GM19438 (cell line): ENCODE measurements at regions not wholly inside any gene's neighbourhood (a gene's known extent, or its start where the extent isn't known, plus 50 kb on each side); places are given as distances from the start of the nearest gene placed in this dataset.

Experiments
- ATAC-seq: cut with Tn5 transposase; IDR thresholded peaks from one replicate; pipeline ENCODE4 v1.9.1; 2021; ENCODE audit warnings: low read depth; ENCODE audit not compliant: unreplicated experiment

GRCh38 chr3:159632851-159633250, 355.8 kb upstream of the IL12A start:
- no peak for ATAC-seq

- ATAC-seq = no peak
Observed at GRCh38 chr3:159634483-159634882, 354.2 kb upstream of the IL12A start.

GRCh38 chr3:159635047-159635641, 353.5 kb upstream of the IL12A start:
- no peak for ATAC-seq

GRCh38 chr3:159637883-159638542, 350.6 kb upstream of the IL12A start:
- no peak for ATAC-seq

- no peak for ATAC-seq
Observed at GRCh38 chr3:159640225-159640624, 348.4 kb upstream of the IL12A start.

GRCh38 chr3:159643406-159643805, 345.2 kb upstream of the IL12A start:
- ATAC-seq = no peak

GRCh38 chr3:159645874-159646273, 342.8 kb upstream of the IL12A start:
- no peak for ATAC-seq

- ATAC-seq = no peak
Observed at GRCh38 chr3:159649951-159650350, 338.7 kb upstream of the IL12A start.

GRCh38 chr3:159650726-159651125, 337.9 kb upstream of the IL12A start:
- no peak for ATAC-seq

GRCh38 chr3:159652452-159652851, 336.2 kb upstream of the IL12A start:
- ATAC-seq = no peak

GRCh38 chr3:159654183-159655134, 334.2 kb upstream of the IL12A start:
- ATAC-seq = no peak

GRCh38 chr3:159655202-159655601, 333.4 kb upstream of the IL12A start:
- no peak for ATAC-seq

- no peak for ATAC-seq
Observed at GRCh38 chr3:159657176-159657575, 331.5 kb upstream of the IL12A start.

GRCh38 chr3:159657629-159658028, 331.0 kb upstream of the IL12A start:
- ATAC-seq = no peak

GRCh38 chr3:159660326-159660725, 328.3 kb upstream of the IL12A start:
- ATAC-seq = no peak

- ATAC-seq = no peak
Observed at GRCh38 chr3:159660901-159661300, 327.7 kb upstream of the IL12A start.

- no peak for ATAC-seq
Observed at GRCh38 chr3:159662549-159662948, 326.1 kb upstream of the IL12A start.

GRCh38 chr3:159664006-159664405, 324.6 kb upstream of the IL12A start:
- no peak for ATAC-seq

- ATAC-seq = no peak
Observed at GRCh38 chr3:159664653-159665052, 324.0 kb upstream of the IL12A start.

GRCh38 chr3:159667261-159667660, 321.4 kb upstream of the IL12A start:
- ATAC-seq = no peak

GRCh38 chr3:159668461-159668860, 320.2 kb upstream of the IL12A start:
- no peak for ATAC-seq
